Activated CD4-positive, CD25-positive, alpha-beta regulatory T cell (primary cell): ENCODE measurements at regions not wholly inside any gene's neighbourhood (a gene's known extent, or its start where the extent isn't known, plus 50 kb on each side); places are given as distances from the start of the nearest gene placed in this dataset.
"Not testable (repeated sequence)": the region's sequence is repeated elsewhere in the genome, so short reads cannot be mapped to it uniquely, and the experiment has no call there.

Experiments
- DNase-seq, 4 experiments: peaks; one replicate each; lab custom pipeline; 2025; lab: John Stamatoyannopoulos, UW

- DNase-seq, result no peak
Measured at GRCh38 chr4:38334791-38335190, 329.2 kb upstream of the KLF3 start.

DNA sequence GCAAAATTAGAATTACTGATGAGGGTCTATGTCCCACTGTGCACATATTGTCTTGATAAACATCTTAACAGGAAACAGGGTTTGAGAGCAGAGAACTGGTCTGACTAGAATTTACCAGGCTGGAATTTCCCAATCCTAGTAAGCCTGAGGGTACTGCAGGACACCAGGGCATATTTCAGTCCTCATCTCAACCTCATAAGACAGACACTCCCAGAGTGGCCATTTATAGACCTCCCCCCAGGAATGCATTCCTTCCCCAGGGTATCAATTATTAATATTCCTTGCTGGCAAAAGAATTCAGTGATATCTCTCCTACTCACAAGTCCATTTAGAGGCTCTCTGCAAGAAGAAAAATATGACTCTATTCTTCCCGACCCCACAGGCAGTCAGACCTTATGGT, 325.1 kb upstream of the KLF3 start:
- not testable (repeated sequence) for DNase-seq

- no peak for DNase-seq
Measured at GRCh38 chr4:38343608-38344007, 320.4 kb upstream of the KLF3 start.

DNA sequence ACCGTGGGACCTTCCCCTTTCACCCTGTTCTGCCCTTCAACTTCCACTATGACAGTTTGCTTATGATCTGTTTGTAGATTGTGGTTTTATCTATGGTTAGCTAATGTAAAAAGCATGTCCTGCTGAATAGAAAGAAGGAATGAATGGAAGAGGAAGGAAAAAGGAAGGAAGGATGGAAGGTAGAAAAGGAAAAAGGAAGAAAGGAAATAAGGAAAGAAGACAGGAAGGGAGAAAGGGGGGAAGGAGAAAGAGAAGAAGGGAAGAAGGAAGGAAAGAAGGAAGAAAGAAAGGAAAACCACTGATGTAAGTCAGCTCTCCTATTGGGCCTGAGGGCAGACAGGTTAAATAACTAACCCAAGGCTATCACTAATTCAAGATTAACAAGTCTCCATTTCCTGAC, 319.1 kb upstream of the KLF3 start:
- no peak for DNase-seq

DNA sequence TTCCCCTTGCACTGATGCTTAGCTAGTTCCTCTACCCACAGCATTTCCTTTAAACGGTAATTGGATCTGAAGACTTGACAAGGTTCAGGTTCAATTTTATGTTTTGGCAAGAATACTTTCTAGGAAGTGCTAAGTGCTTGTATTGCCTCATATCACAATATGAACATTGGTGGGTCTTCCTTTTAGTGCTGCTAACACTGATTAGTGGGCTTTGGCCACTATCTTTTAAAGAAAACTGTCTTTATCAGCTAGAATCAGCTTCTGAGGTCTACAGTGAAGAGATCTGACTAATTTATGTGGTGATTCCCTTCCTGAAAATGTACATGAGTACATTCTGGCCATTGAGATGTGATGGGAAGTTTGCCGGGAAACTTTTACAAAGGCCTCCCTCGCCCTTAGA, 316.7 kb upstream of the KLF3 start:
- no peak for DNase-seq

GRCh38 chr4:38354421-38354820, 309.6 kb upstream of the KLF3 start:
- no peak for DNase-seq

DNA sequence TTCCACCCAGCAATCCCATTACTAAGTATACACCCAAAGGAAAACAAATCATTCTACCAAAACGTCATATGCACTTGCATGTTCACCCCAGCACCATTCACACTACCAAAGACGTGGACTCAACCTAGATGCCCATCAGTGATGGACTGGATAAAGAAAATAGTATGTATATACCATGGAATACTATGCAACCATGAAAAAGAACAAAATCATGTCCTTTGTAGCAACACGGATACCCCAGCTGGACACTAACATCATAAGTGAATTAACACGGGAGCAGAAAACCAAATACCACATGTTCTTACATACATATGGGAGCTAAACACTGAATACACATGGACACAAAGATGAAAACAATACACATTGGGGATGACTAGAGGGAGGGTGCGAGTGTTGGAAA, 309.1 kb upstream of the KLF3 start:
- no peak for DNase-seq

GRCh38 chr4:38356686-38357085, 307.3 kb upstream of the KLF3 start:
- no peak for DNase-seq

DNA sequence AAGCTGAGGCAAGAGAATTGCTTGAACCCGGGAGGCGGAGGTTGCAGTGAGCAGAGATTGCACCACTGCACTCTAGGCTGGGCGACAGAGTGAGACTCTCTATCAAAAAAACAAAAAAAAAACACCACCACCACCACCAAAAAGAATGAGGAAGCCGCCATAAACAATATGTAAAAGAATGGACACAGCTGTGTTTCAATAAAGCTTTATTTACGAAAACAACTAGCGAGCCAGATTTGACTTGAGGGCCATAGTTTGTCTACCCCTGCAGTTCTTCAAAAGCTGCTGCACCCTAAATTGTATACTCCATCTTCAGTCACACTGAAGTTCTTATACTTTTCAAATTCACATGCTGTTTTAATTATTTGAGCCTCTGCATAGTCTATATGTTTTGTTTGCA, 306.5 kb upstream of the KLF3 start:
- no peak for DNase-seq

DNA sequence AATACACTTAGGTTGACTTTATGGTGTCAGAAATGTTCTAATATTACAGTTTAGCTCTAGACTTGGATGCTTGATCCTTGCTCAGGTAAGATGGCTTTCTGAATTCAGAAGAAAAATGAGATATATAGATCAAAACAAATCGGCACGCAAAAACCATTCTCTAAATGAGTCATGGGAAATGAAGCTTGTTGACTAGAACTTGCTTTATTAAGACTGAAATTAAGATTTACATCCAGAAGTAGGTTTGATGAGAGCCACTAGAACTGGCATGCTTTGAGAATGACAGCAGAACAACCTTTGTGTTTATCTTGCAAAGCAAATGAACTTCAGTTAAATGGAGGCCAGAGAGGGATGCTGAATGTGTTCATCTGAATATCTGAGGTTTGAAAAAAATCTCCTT, 304.9 kb upstream of the KLF3 start:
- no peak for DNase-seq

DNA sequence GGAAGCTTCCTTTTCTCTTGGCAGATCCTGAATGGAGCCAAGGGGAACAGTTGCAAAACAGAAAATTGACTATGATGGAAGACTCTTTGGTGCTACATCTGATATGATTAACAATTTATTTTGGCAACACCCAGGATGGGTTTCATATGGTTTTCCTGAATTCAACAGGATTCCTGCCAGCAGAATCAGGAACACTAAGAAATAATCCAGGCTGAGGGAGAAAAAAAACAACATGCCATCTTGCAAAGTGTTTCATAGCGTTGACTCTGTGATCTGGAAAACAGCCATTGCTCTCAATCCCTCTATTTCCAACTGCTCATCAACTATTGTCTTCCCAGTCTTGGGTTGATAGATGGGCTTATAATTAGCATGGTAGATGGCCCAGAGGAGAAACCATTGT, 303.8 kb upstream of the KLF3 start:
- no peak for DNase-seq

GRCh38 chr4:38364383-38364963, 299.5 kb upstream of the KLF3 start:
- no peak for DNase-seq

DNA sequence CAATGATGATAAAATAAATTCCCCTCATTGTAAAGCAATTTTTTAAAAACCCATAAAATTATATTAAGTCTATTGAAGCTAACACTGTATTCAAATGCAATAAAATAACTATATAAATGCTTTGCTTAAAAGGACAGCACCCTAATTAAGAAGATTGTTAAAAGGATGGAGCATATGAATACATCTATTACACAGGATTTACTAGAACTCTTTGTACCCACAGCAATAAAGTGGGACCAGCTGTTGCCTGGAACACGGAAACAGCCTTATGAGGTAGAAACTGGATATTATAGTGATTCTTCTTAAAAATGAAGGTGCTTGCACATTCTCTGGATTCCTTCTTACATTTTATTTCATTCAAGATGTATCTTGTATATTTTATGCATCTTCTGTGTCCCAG, 298.7 kb upstream of the KLF3 start:
- DNase-seq, result no peak

- no peak for DNase-seq
Measured at GRCh38 chr4:38365748-38366310, 298.2 kb upstream of the KLF3 start.

DNA sequence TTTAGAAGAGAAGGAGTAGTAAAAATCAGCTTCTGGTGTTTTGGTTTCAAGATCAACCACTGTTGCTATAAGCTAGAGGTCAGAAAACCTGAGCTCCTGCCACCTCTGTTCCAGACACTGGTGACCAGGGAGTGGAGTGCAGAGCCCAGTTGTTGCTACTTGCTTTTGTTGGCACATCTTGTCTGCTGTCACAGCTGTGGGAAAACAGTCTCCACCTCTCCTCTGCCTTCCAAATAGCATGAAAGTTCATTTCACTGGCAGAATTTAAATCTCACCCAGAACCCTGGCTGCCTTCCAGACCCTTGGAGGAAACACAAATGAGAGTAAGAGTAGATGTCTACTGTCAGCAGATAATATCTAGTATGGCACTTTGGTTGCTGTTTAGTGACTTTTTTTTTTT, 297.5 kb upstream of the KLF3 start:
- DNase-seq, result no peak

DNA sequence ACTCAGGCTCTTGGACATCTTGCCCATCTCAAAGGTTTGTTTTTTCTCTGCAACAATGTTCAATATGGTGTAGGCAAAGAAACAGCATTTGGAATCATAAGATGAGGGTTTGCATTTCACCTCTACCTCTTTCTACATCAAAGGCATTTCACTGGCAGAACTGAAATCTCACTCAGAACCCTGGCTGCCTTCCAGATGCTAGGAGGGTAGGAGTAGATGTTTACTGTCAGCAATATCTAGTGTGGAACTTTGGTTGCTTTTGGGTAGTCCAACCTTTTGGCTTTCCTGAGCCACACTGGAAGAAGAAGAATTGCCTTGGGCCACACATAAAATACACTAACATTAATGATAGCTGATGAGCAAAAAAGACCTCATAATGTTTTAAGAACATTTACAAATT, 297.0 kb upstream of the KLF3 start:
- no peak for DNase-seq

- DNase-seq, result no peak
Measured at GRCh38 chr4:38367642-38368174, 296.3 kb upstream of the KLF3 start.

GRCh38 chr4:38368613-38369012, 295.4 kb upstream of the KLF3 start:
- no peak for DNase-seq

GRCh38 chr4:38371391-38371851, 292.6 kb upstream of the KLF3 start:
- DNase-seq, result no peak

GRCh38 chr4:38373375-38373774, 290.6 kb upstream of the KLF3 start:
- DNase-seq, result no peak

- DNase-seq, result no peak
Measured at GRCh38 chr4:38377195-38377594, 286.8 kb upstream of the KLF3 start.

DNA sequence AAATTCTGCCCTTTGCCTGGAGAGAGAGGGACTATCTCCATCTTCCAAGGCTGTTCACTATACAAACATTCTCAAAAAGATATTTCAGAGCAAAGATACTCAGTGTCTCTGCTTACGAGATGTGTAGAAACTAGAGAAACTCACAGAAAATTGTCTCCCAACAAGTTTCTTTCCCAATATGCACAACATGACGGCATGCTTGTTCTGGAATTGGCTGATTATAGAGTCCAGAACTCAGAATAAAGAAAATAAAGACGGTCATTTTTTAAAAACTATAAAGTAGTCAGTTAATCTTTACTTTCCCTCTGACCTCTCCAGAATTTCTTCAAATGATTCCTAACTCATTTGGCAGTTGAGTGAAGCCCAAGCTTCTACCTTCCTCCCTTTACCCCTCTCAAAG, 285.5 kb upstream of the KLF3 start:
- DNase-seq, result no peak

GRCh38 chr4:38381788-38382187, 282.2 kb upstream of the KLF3 start:
- no peak for DNase-seq

- no peak for DNase-seq
Measured at GRCh38 chr4:38382520-38382919, 281.5 kb upstream of the KLF3 start.
